Caki2 (cell line): ENCODE measurements at regions not wholly inside any gene's neighbourhood (a gene's known extent, or its start where the extent isn't known, plus 50 kb on each side); places are given as distances from the start of the nearest gene placed in this dataset.
"Not testable (repeated sequence)": the region's sequence is repeated elsewhere in the genome, so short reads cannot be mapped to it uniquely, and the experiment has no call there.

ENCODE experiments used
- DNase-seq: peaks from one replicate; pipeline ENCODE4 v3.0.0-alpha.2; 2015; ENCODE audit warnings: low read depth
- in situ Hi-C: cut with HindIII; loops from 2 replicates; pipeline ENCODE4 v1.10.0; 2016; ENCODE audit warnings: low sequenced_read_pairs, low pct_unique_long_range_greater_than_20kb, mixed read lengths

GRCh38 chr3:106296062-106296461 lies 427.2 kb upstream of the CBLB start:
- in situ Hi-C loops: no loop called here
- no peak for DNase-seq

- in situ Hi-C loops: no loop called here
- DNase-seq: peak; percentile 14
Measured at GRCh38 chr3:106299300-106300098, 430.7 kb upstream of the CBLB start.

- in situ Hi-C loops: no loop called here
Measured at GRCh38 chr3:106302451-106303221, 433.8 kb upstream of the CBLB start.

GRCh38 chr3:106303766-106304165 lies 435.0 kb upstream of the CBLB start:
- in situ Hi-C loops: no loop called here

More at GRCh38 chr3:106302451-106303221, 433.8 kb upstream of the CBLB start:
- DNase-seq: no peak

GRCh38 chr3:106305127-106305526 lies 436.3 kb upstream of the CBLB start:
- no peak for DNase-seq
- in situ Hi-C loops: no loop called here

More at GRCh38 chr3:106303766-106304165, 435.0 kb upstream of the CBLB start:
- no peak for DNase-seq

- in situ Hi-C loops: no loop called here
- no peak for DNase-seq
Measured at GRCh38 chr3:106305882-106306435, 437.1 kb upstream of the CBLB start.

- no peak for DNase-seq
- in situ Hi-C loops: no loop called here
Measured at GRCh38 chr3:106309274-106309673, 440.5 kb upstream of the CBLB start.

GRCh38 chr3:106309798-106310197 lies 441.0 kb upstream of the CBLB start:
- in situ Hi-C loops, DNase-seq: not testable (repeated sequence)

- in situ Hi-C loops: no loop called here
- no peak for DNase-seq
Measured at GRCh38 chr3:106317141-106318055, 448.6 kb upstream of the CBLB start.

GRCh38 chr3:106321438-106321837 lies 452.6 kb upstream of the CBLB start:
- DNase-seq, in situ Hi-C loops: not testable (repeated sequence)

- in situ Hi-C loops: no loop called here
Measured at GRCh38 chr3:106323586-106323985, 454.8 kb upstream of the CBLB start.

GRCh38 chr3:106326941-106327695 lies 458.3 kb upstream of the CBLB start:
- no peak for DNase-seq
- in situ Hi-C loops: no loop called here

More at GRCh38 chr3:106323586-106323985, 454.8 kb upstream of the CBLB start:
- no peak for DNase-seq

- in situ Hi-C loops: no loop called here
- no peak for DNase-seq
Measured at GRCh38 chr3:106327696-106328025, 458.8 kb upstream of the CBLB start.

GRCh38 chr3:106328224-106328623 lies 459.4 kb upstream of the CBLB start:
- DNase-seq: no peak
- in situ Hi-C loops: no loop called here

- in situ Hi-C loops: no loop called here
Measured at GRCh38 chr3:106329521-106329920, 460.7 kb upstream of the CBLB start.

GRCh38 chr3:106331636-106332035 lies 462.8 kb upstream of the CBLB start:
- in situ Hi-C loops: no loop called here
- no peak for DNase-seq

More at GRCh38 chr3:106329521-106329920, 460.7 kb upstream of the CBLB start:
- DNase-seq: no peak

- in situ Hi-C loops: no loop called here
- DNase-seq: no peak
Measured at GRCh38 chr3:106332129-106332528, 463.3 kb upstream of the CBLB start.

GRCh38 chr3:106332884-106333283 lies 464.1 kb upstream of the CBLB start:
- in situ Hi-C loops: no loop called here
- DNase-seq: peak; percentile 68
